ENCODE measurements at regions not wholly inside any gene's neighbourhood (a gene's known extent, or its start where the extent isn't known, plus 50 kb on each side); places are given as distances from the start of the nearest gene placed in this dataset.

- Histone ChIP-seq H3F3A (ENCODE audit: insufficient read depth, low read depth) (no peaks in the 10 kb centered on the region), H3K4me2 (no peak overlapping the region), H3K9me2 (ENCODE audit: insufficient read depth) (no peaks in the 10 kb centered on the region), H3K9me3 (ENCODE audit: insufficient read depth, low read depth) (no peaks in the 10 kb centered on the region), H2AFZ (no peak overlapping the region), H3K27me3 (ENCODE audit: insufficient read depth, low read depth) (no peaks in the 10 kb centered on the region), H4K20me1 (ENCODE audit: insufficient read depth) (no peaks in the 10 kb centered on the region), H3K4me1 (replicated peaks; ENCODE audit: insufficient read depth) (peaks cover 7% of the 10 kb centered on the region; the same call in 1 of the 2 replicates), H3K27ac (no peak overlapping the region), H3K79me2 (ENCODE audit: low read depth) (no peaks in the 10 kb centered on the region), H3K4me3 (no peak overlapping the region), H3K36me3 (ENCODE audit: low read depth) (no peaks in the 10 kb centered on the region)
- intact Hi-C loops (cut with micrococcal nuclease; ENCODE audit: unreplicated experiment) = no loop called here
- DNase-seq = no peak
- no TSS peak for BruUV-seq (replicated peaks)
- POLR2A ChIA-PET (ENCODE audit: unreplicated experiment) = no interaction called here
- TF ChIP-seq EZH2 (IDR thresholded peaks at IDR 0.05; ENCODE audit: low read depth) (no peak), CTCF (conservative IDR thresholded peaks at IDR 0.05) (no peak)
- CTCF ChIA-PET = no interaction called here
Measured at GRCh38 chr9:87115785-87116184, 168.5 kb upstream of the GAS1 start.

GRCh38 chr9:87116492-87116891 is 169.2 kb upstream of the GAS1 start:
- Histone ChIP-seq H3K9me3 (ENCODE audit: insufficient read depth, low read depth) (no peaks in the 10 kb centered on the region), H3K36me3 (ENCODE audit: low read depth) (no peaks in the 10 kb centered on the region), H3K4me2 (no peak overlapping the region), H3K27ac (no peak overlapping the region), H3F3A (ENCODE audit: insufficient read depth, low read depth) (no peaks in the 10 kb centered on the region), H3K4me3 (no peak overlapping the region), H3K27me3 (ENCODE audit: insufficient read depth, low read depth) (no peaks in the 10 kb centered on the region), H3K79me2 (ENCODE audit: low read depth) (no peaks in the 10 kb centered on the region), H3K4me1 (replicated peaks; ENCODE audit: insufficient read depth) (peaks cover 7% of the 10 kb centered on the region; the same call in 1 of the 2 replicates), H3K9me2 (ENCODE audit: insufficient read depth) (no peaks in the 10 kb centered on the region), H2AFZ (no peak overlapping the region), H4K20me1 (ENCODE audit: insufficient read depth) (no peaks in the 10 kb centered on the region)
- DNase-seq = no peak
- POLR2A ChIA-PET (ENCODE audit: unreplicated experiment) = no interaction called here
- BruUV-seq (replicated peaks) = no TSS peak
- TF ChIP-seq CTCF (conservative IDR thresholded peaks at IDR 0.05) = no peak
- no peak for TF ChIP-seq EZH2 (IDR thresholded peaks at IDR 0.05; ENCODE audit: low read depth)
- CTCF ChIA-PET = no interaction called here
- intact Hi-C loops (cut with micrococcal nuclease; ENCODE audit: unreplicated experiment) = no loop called here

GRCh38 chr9:87118594-87118993 is 171.3 kb upstream of the GAS1 start:
- H3K9me3 ChIP-seq (ENCODE audit: insufficient read depth, low read depth) = no peaks in the 10 kb centered on the region
- no peak overlapping the region for H3K4me3 ChIP-seq
- POLR2A ChIA-PET (ENCODE audit: unreplicated experiment) = no interaction called here
- no peaks in the 10 kb centered on the region for H3K27me3 ChIP-seq (ENCODE audit: insufficient read depth, low read depth)
- no peaks in the 10 kb centered on the region for H3K9me2 ChIP-seq (ENCODE audit: insufficient read depth)
- BruUV-seq (replicated peaks) = no TSS peak
- H3K4me1 ChIP-seq (replicated peaks; ENCODE audit: insufficient read depth) = peaks cover 18% of the 10 kb centered on the region
- H3K27ac ChIP-seq = no peak overlapping the region
- intact Hi-C loops (cut with micrococcal nuclease; ENCODE audit: unreplicated experiment) = no loop called here
- DNase-seq = no peak
- H3K4me2 ChIP-seq = no peak overlapping the region
- TF ChIP-seq EZH2 (IDR thresholded peaks at IDR 0.05; ENCODE audit: low read depth) (no peak), CTCF (conservative IDR thresholded peaks at IDR 0.05) (no peak)
- H3F3A ChIP-seq (ENCODE audit: insufficient read depth, low read depth) = no peaks in the 10 kb centered on the region
- H4K20me1 ChIP-seq (ENCODE audit: insufficient read depth) = no peaks in the 10 kb centered on the region
- H3K79me2 ChIP-seq (ENCODE audit: low read depth) = no peaks in the 10 kb centered on the region
- CTCF ChIA-PET = no interaction called here
- H3K36me3 ChIP-seq (ENCODE audit: low read depth) = no peaks in the 10 kb centered on the region
- no peak overlapping the region for H2AFZ ChIP-seq
